22Rv1 (cell line): ENCODE measurements at regions not wholly inside any gene's neighbourhood (a gene's known extent, or its start where the extent isn't known, plus 50 kb on each side); places are given as distances from the start of the nearest gene placed in this dataset.

Experiments
- ZFX ChIP-seq: fragments of 450-650 bp; IDR thresholded peaks from 2 replicates; pipeline ENCODE4 v1.6.1; 2017; ENCODE audit warnings: antibody characterized with exemption, borderline replicate concordance
- TF ChIP-seq, protein P1 (sequence below): fragments of 450-650 bp; IDR thresholded peaks from 2 replicates; pipeline ENCODE4 v1.5.1; 2017; ENCODE audit warnings: mild to moderate bottlenecking

DNA sequence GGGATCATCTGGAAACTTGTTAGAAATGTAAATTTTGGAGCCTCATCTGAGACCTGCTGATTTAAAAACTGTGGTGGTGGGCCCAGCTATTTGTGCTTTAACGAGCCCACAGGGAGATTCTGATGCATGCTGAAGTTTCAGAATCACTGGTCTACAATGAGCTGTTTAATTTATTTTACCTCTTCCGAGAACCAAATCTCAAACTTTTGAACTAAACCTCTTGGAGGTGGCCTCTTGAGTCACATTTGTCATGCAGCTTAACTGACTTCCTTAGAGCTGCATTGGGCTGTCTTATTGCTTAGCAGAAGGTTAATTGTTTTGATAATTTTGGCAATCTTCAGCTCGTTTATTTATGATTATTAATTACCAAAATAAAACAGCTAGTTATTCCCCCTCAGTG lies 112.1 kb upstream of the NPHP3 start:
- TF ChIP-seq, protein P1, sequence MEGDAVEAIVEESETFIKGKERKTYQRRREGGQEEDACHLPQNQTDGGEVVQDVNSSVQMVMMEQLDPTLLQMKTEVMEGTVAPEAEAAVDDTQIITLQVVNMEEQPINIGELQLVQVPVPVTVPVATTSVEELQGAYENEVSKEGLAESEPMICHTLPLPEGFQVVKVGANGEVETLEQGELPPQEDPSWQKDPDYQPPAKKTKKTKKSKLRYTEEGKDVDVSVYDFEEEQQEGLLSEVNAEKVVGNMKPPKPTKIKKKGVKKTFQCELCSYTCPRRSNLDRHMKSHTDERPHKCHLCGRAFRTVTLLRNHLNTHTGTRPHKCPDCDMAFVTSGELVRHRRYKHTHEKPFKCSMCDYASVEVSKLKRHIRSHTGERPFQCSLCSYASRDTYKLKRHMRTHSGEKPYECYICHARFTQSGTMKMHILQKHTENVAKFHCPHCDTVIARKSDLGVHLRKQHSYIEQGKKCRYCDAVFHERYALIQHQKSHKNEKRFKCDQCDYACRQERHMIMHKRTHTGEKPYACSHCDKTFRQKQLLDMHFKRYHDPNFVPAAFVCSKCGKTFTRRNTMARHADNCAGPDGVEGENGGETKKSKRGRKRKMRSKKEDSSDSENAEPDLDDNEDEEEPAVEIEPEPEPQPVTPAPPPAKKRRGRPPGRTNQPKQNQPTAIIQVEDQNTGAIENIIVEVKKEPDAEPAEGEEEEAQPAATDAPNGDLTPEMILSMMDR = no peak
- no peak for TF ChIP-seq ZFX
